ENCODE measurements at regions not wholly inside any gene's neighbourhood (a gene's known extent, or its start where the extent isn't known, plus 50 kb on each side); places are given as distances from the start of the nearest gene placed in this dataset.
A peak's percentile ranks its signal among the peaks of the same experiment; 100 is the strongest.
"Not testable (repeated sequence)": the region's sequence is repeated elsewhere in the genome, so short reads cannot be mapped to it uniquely, and the experiment has no call there.

DNA sequence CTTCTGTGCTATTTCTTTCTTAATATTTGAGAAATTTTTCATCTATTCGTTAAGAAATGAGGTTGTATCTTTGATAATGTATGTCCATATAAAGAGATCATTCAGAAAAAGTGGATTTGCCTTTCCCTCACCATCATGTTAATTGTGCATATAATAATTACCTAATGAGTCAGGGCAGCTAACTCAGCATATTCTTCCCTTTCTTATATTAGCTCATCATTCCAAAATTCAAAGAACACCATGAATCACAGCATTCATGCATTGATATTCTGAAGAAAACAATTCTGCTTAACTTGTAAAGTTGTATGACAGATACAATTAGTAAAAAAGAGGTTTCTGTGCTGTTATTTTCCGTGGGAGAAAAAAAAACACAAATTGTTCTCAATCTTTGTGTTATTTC lies 630.6 kb downstream of the TLE1 start:
- DNase-seq, result no peak

DNA sequence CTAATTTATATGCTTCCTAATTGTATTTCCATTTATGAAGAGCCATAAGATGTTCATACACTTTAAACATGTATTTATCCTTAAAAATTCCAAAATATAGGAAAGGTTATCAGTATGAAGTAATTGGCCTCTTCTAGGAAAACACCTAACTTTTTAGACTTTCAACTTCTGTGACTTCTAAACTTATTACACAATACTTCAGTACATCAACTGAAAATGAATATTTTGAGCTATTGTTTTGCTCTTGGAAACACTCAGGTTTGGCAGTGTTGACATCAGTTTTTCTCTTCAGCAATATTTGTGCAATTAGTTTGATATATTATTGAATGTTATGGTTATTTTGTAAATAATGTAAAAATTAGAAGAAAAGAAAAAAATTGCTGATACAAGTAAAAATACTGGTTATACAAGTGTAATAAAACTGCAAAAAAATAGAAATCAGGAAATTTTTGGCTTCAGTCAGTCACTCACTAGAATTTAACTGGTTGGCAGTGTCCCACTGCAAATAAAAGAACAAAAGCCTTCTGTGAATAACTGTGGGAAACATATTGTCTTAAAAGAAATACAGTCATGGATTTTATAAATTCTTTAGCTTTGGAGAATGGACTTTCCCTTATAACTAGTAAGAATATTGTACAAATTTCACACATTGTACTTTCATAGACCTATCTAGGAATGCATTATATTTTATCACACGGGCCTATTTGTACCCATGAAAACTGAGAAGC lies 635.9 kb downstream of the TLE1 start:
- no peak for DNase-seq

DNA sequence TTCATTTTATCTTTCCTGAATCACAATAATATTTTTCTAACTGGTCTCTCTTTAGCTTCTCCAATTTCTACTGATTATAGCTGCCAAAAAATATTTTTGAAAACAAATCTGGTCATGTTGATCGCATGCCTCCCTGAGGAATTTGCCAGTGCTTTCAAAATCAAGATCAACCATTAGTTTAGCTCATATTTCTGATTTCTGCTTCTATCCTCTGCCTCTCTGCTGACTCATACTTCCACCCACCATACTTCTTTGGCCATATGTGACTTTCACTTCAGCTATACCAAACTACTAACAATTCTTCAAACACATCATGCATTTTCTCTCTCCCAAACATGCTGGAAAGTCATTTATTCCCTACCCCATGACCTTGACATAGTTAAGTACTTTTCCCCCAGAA lies 636.5 kb downstream of the TLE1 start:
- DNase-seq, result no peak

DNA sequence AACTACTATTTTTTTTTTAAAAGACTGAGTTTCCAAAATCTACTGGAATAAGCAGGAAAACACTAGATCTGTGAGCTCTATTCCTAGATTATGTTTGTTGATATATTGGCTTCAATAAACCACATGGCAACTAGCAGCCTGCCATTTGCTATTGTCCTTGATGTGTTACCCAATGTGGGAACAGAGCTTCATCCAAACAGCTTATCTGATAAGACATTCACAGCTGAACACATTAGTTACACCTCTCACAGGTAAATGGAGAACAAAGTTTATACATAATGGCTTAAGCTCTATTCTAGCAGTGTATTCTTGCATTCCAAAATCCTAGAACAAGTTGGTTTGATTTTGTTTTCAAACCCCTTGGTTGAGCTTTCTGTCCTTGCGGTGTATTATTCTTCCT lies 642.1 kb downstream of the TLE1 start:
- DNase-seq, result no peak

DNA sequence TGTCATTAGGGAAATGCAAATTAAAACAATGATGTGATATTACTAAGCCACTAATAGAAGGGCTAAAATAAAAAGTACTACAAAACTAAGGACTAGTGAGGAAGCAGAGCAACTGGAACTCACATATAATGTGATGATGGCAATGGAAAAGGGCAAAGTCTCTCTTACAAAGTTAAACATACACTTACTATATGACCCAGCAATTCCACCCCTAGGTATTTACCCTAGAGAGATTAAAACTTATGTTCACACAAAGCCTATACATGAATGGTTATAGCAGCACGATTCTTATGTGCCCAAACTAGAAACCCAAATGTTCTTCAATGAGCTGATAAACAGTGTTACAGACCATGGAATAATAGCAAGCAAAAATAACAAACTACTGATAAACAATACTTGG lies 643.7 kb downstream of the TLE1 start:
- no peak for DNase-seq

DNA sequence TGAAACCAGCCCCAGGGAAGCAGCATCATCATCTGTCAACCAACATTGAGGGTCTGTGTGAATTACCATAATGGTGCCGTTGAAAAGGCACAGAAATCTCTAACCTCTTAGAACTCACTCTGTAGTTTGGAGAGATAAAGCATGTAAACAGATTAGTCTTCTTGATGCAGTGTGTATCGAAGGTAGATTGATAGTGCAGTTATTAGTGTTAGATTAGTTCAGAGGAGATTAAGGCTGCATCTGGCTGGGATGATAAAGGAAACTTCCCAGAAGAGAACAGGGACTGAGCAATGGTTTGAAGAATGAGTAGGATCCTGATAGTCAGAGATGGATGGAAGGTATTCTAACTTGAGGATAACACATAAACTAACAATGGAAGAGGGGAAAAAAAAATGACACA lies 651.5 kb downstream of the TLE1 start:
- no peak for DNase-seq

DNA sequence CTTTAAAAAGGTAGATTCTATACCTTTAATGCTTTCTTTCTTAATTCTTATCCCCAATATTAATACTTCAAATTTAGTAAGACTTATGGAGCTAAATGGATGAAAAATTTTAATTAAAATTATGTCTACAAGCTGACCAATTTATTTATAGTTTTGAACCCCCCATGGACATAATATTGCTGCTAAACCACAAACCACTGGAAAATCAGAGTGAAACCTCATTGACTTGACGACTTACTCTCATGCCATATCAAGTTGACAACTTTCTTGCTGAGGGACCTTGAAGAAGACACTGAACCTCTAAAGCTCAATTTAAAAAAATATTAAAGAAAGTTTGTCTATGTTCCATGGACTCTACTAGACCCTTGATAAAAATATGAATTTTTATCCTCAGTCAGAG lies 653.7 kb downstream of the TLE1 start:
- DNase-seq, result no peak

DNA sequence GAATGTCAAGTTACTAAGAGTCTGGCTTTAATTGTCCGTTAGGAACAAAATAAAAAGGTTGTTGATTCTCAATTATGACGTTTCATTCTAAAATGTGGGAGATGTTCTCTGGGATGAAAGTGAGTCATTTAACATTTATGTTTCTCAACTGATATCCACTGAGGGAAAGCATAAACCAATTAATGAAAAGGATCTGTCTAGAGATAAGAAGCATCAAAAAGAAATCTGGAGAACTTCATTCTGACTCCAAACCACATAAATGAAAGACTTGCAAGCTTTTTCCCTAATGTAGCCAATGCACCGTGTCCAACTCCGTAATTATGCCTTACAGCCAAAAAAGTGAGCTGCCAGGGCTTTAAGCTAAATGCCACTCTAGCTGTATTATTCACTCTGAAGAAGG lies 654.2 kb downstream of the TLE1 start:
- DNase-seq, result no peak

DNA sequence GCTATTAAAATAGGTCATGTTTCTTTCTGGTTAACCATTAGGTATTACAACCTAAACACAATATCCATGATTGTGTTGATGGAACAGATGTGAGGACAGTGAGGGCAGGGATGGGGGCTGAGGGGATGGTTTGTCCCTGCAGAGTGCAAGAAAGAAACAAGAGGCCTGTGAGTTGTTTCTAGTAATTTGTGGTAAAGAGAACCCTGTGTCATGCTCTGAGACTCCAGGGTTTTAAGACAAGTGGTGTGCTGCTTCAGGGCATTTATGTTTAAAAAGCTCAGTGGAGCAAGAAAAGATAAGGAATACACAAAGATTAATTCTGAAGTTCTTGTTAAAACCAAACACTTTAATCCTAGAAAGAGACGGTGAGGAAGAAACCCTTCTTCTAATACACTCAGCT lies 656.5 kb downstream of the TLE1 start:
- DNase-seq, result no peak

DNA sequence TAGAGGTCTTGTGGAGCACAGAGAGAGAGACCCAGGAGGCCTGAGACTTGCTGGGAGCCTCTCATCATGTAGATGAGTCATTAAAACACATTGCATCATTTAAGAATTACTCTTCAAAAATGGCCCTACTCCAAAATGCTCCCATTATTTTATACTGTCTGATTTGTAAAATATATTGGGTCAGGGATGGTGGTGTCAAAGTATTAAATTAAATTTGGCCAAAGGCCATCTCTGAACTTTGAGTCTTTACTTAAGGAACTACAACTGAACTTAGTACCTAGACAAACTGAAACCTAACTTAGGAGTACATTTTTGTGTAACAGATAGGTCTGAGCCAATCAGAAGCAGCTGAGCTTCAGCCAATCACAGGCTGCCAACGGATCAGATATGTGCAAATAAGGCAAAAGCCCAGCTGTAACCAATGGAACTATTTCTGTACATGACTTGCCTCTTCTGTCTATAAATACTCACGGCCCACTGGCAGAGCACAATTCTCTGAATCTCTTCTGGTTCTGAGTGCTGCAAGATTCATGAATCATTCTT lies 657.2 kb downstream of the TLE1 start:
- peak; percentile 17 for DNase-seq

DNA sequence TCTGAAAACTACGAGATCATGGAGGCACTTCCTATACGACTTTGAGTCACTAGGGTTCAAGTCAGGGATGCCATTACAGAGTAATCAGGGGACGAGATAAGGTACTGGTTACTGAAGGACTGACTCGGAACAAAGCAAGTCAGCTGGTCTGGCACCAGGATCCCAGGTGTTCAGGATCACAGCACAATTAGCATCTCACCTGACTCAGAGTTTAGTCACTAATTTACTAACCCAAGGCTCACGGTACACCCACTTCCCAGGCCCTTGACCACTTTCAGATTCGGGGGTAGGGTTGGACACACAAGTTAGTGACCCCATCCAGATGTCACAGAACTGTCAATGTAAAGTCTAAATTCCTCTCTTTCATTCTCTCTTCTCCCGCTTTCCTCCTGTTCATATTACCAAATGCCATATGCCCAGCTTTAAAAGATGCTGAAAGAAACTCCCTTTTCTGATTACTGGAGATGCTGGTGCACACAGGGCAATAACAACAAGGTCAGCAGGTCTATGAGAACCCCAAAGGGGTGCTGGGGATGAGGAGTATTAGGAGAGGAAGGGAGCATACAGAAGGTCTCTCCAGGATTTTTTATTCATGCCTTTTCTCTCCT lies 657.8 kb downstream of the TLE1 start:
- DNase-seq, result peak; percentile 23

DNA sequence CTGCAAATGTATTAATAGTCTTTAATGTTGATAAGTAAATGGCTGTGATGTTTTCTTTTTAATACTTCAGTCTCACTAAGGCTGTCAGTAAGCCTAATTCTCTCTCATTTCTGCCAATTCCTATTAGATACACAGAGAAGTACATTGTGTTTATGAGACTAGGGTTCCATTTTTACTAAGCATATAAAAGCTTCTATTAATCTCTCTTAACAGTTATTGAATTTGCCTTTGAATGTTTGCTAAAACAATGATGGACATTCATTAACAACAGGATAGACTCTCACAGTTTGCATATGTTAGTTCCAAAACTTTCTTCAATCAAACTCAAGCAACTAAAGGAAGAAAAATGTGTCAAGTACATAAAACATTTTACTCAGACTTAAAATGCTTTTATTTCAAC lies 659.3 kb downstream of the TLE1 start:
- DNase-seq, result no peak

DNA sequence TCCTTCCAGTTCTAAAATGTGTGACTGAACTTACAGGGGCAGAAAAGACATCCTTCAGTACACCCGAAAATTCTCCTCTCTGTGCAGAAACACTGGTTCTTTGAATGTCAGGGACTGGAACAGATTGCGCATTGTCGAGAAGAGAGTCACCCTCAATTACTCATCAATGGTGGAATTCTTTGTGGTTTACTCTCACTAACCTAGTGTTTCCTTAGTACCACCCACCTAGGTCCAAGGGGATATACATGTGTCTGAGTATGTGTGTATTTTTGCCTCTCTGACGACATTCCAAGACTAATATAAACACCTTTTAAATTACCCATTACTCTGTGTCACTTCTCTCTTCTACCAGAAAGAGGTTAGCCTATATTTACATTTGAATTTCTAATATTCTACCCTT lies 660.8 kb downstream of the TLE1 start:
- no peak for DNase-seq

DNA sequence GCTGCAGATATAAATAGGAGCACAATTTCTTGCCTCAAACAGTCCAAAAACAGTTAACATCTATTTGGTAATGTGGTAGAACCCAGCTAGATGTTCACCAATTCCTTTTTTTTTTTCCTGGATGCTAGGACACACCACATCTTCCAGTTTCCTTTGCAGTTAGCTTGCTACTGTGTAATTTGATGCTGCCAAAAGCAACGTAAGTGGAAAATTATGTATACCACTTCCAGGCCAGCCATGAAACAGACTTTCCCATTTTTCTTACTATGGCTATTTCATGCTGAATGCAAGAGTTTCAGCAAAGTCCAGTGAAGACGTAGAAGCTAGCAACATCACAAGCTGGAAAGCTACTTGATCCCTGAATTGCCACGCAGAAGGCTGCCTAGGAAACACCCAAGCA lies 667.2 kb downstream of the TLE1 start:
- no peak for DNase-seq

DNA sequence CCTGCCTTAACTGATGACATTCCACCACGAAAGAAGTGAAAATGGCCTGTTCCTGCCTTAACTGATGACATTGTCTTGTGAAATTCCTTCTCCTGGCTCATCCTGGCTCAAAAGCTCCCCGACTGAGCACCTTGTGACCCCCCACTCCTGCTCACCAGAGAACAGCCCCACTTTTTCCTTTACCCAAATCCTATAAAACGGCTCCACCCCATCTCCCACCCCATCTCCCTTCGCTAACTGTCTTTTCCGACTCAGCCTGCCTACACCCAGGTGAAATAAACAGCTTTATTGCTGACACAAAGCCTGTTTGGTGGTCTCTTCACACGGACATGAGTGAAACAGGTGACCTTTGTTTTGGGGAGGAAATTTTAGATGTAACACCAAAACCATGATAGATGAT lies 674.4 kb downstream of the TLE1 start:
- not testable (repeated sequence) for DNase-seq

DNA sequence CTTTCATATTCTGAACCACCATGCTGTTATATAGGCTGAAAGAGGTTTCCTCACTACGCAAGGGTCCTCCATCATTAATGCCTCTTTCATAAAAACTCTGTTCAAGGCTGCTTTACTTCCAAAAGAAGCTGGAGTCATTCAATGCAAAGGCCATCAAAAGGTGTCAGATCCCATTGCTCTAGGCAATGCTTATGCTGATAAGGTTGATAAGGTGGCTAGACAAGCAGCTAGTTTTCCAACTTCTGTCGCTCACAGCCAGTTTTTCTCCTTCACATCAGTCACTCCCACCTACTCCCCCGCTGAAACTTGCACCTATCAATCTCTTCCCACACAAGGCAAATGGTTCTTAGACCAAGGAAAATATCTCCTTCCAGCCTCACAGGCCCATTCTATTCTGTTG lies 676.2 kb downstream of the TLE1 start:
- not testable (repeated sequence) for DNase-seq

DNA sequence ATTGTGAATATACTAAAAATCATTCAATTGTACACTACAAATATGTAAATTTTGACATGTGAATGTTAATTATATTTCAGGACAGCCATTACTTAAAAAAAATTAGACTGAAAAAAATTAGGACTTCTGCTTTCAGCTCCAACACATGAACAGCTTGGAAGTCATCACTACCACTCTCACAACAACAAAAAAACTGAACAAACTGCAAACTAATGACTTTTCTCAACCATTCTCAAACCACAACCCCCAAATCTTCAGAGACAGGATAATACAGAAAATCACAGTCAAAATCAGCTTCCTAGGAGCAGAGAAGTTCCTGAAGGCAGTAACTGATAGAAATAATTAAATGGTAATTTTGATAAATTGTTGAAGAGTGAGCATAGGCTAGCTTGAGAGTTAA lies 686.4 kb downstream of the TLE1 start:
- DNase-seq, result no peak

DNA sequence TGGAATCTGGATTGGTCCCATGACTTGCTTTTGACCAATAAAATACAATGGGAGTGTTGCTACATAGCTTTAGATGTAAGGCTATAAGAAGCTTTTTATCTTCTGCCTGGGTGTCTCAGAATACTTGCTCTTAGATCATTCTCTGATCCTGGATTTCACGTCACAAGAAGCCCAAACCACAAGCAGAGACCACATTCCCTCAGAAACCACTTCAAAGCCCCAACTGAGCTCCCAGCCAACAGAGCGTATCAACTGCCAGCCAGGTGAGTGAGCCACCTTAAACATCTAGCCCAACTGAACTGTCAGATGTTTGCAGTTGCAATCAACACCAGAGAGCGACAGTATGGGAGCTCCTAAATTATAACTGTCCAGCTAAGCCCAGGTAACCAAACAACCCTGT lies 687.1 kb downstream of the TLE1 start:
- peak; percentile 61 for DNase-seq

DNA sequence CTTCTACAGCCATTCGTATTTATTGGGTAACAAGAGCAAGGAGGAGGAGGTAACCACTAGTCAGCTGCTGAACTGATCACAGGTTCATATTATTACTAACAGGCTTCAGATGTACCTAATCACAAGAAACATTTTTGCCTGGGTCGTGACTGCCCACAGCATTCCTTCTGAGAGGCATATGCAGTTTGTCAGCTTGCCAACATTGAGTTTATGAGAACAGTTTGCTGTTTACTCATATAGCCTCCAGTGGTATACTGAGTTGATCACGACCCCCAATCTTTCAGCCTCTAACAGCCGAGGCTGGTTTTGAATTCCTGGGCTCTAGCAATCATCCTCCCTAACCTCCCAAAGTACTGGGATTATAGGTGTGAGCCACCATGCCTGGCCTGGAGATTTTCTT lies 693.6 kb downstream of the TLE1 start:
- no peak for DNase-seq

DNA sequence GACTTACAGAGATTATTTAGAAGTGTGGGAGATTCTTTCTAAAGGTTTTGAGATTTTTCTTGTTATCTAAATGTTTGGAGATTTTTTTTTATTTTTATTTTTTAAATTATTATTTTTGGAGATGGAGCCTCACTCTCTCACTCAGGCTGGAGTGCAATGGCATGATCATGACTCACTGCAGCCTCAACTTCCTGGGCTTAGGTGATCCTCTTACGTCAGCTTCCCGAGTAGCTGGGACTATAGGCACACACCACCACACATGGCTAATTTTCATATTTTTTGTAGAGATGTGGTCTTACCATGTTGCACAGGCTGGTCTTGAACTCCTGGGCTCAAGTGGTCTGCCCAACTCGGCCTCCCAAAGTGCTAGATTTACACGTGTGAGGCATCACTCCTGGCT lies 694.5 kb downstream of the TLE1 start:
- DNase-seq, result no peak

DNA sequence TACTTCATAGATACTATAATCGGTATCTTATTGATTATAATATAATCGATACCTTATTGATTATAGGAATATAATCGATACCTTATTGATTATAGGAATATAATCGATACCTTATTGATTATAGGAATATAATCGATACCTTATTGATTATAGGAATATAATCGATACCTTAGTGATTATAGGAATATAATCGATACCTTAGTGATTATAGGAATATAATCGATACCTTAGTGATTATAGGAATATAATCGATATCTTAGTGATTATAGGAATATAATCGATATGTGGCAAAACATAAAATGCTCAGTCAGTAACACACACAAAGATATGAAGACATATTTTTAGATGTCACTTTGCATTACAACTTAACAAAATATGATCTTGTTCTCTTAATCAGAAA lies 703.8 kb downstream of the TLE1 start:
- DNase-seq, result not testable (repeated sequence)

DNA sequence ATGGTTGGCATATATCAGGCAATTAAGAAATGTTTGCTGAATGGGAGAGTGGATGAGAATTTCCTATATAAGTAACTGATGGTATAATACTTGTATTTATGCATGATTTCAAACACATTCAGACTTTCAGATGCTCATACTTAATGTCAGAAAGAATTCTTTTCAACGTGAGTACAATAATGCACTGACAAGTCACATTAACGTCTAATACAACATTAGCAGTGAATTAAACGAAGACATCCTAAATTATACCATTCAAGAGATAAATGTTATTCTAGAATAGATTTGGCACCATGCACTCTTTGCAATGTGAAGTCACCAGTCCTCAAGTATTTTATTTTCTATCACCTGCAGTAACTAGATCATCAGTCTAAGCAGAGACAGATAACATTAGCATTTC lies 712.9 kb downstream of the TLE1 start:
- no peak for DNase-seq

DNA sequence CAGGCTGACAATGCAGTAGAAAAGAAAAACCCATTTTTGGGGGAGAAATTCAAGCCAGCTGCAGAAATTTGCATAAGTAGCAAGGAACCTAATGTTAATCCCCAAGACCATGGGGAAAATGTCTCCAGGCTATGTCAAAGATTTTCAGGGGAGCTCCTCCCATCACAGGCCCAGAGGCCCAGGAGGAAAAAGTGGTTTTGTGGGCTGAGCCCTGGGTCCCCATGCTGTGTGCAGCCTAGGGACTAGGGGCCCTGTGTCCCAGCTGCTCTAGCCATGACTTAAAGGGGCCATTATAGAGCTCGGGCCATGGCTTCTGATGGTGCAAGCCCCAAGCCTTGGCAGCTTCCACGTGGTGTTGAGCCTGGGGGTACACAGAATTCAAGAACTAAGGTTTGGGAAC lies 719.0 kb downstream of the TLE1 start:
- DNase-seq, result not testable (repeated sequence)

DNA sequence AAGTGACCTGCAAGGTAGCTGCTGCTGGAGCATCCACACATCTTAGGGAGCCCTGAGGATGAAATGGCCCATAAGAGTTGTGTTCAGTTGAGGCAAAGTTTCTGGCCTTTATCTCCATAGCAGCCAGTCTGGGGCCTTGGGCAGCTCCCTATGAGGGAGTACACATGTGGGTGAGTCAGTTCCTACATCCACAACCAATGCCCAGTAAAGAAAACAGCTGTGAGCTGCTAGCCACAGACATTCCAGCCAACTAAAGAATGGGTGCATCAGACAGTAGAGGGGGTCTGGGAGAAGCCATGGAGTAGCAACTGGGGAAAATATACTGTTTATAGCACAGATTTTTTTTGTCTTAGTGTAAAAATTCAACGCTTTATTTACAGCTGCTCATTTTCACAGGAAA lies 720.7 kb downstream of the TLE1 start:
- DNase-seq, result no peak

DNA sequence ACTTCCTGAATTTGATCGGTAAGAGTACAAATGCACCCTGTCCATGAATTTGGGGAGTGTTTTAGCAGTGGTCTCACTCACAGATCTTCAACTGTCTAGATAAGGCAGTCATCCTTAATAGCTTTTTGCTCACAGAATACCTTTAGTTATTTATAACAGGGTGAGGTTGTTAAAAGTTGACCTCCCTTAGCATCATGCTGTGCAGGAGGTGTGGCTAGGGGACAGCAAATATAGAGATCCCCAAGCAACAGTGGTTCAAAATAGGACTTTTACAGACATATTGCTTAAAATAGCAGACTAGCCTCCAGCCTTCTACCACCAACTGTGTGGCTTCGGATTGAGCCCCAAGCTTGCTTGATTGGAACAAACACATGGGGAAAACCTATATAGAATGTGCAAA lies 724.4 kb downstream of the TLE1 start:
- DNase-seq, result no peak
